H1 (cell line): ENCODE measurements at regions not wholly inside any gene's neighbourhood (a gene's known extent, or its start where the extent isn't known, plus 50 kb on each side); places are given as distances from the start of the nearest gene placed in this dataset.

Experiments
- CTCF ChIP-seq, 3 experiments: IDR thresholded peaks; 1 replicate in 2 of 3; 2 replicates in 1 of 3; pipeline versions ENCODE4 v1.5.1 to v1.6.1; 2011; ENCODE audit warnings: low read length in 3 of 3, mild to moderate bottlenecking in 3 of 3, inconsistent platforms in 2 of 3, low read depth in 1 of 3, moderate library complexity in 1 of 3; ENCODE audit not compliant: insufficient read depth in 1 of 3; ENCODE audit errors: control extremely low read depth in 1 of 3
- TAF1 ChIP-seq: IDR thresholded peaks from 2 replicates; pipeline ENCODE4 v1.6.1; 2011; ENCODE audit warnings: mild to moderate bottlenecking, low read depth, low read length

GRCh38 chr10:84948644-84949043 lies 620.3 kb downstream of the CCSER2 start:
- TF ChIP-seq CTCF (IDR thresholded peaks at IDR 0.05; ENCODE audit: control extremely low read depth in 1 of 3, insufficient read depth in 1 of 3, low read depth in 1 of 3, low read length in 3 of 3) (no peak), TAF1 (no peak)
